ENCODE measurements at regions not wholly inside any gene's neighbourhood (a gene's known extent, or its start where the extent isn't known, plus 50 kb on each side); places are given as distances from the start of the nearest gene placed in this dataset.

DNA sequence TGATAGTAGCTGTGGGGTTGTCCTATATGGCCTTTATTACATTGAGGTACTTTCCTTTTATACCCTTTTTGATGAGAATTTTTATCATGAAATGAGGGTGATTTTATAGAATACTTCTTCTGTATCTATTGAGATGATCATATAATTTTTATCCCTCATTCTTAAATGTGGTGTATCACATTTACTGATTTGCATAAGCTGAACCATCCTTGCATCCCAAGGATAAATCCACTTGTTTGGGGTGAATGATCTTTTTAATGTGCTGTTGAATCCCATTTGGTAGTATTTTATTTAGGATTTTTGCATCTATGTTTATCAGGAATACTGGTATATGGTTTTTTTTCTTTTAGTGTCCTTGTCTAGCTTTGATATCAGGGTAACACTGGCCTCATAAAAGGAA is 84.5 kb upstream of the IL6 start:
- Histone ChIP-seq H3K27ac (no peak overlapping the region), H3K4me1 (no peaks in the 10 kb centered on the region), H3K4me3 (no peak overlapping the region), H3K9me3 (peaks cover 9 to 57% of the 10 kb centered on the region in 2 donors), H3K36me3 (no peaks in the 10 kb centered on the region), H3K27me3 (no peaks in the 10 kb centered on the region)
- TF ChIP-seq, protein P1, sequence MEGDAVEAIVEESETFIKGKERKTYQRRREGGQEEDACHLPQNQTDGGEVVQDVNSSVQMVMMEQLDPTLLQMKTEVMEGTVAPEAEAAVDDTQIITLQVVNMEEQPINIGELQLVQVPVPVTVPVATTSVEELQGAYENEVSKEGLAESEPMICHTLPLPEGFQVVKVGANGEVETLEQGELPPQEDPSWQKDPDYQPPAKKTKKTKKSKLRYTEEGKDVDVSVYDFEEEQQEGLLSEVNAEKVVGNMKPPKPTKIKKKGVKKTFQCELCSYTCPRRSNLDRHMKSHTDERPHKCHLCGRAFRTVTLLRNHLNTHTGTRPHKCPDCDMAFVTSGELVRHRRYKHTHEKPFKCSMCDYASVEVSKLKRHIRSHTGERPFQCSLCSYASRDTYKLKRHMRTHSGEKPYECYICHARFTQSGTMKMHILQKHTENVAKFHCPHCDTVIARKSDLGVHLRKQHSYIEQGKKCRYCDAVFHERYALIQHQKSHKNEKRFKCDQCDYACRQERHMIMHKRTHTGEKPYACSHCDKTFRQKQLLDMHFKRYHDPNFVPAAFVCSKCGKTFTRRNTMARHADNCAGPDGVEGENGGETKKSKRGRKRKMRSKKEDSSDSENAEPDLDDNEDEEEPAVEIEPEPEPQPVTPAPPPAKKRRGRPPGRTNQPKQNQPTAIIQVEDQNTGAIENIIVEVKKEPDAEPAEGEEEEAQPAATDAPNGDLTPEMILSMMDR (IDR thresholded peaks at IDR 0.05): no peak
- DNase-seq (ENCODE audit: low spot score in 2 of 2): no peak
- intact Hi-C loops (cut with DNase I): no loop called here

DNA sequence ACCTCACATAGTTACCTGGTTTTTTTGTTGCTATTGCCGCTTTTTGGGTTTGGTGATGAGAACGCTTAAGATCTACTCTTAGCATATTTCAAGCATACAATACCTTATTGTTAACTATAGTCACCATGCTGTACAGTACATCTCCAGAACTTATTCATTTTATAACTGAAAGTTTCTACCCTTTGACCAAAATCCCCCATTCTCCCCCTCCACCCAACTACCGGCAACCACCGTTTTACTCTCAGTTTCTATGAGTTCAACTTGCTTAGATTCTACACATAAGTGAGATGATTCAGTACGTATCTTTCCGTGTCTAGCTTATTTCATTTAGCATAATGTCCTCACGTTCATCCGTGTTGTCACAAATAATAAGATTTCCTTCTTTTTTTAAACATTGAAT is 86.7 kb upstream of the IL6 start:
- no peaks in the 10 kb centered on the region for H3K27me3 ChIP-seq
- H3K4me1 ChIP-seq: no peaks in the 10 kb centered on the region
- H3K4me3 ChIP-seq: no peak overlapping the region
- TF ChIP-seq, protein P1 (IDR thresholded peaks at IDR 0.05): no peak
- H3K27ac ChIP-seq: no peak overlapping the region
- intact Hi-C loops (cut with DNase I): no loop called here
- no peaks in the 10 kb centered on the region for H3K36me3 ChIP-seq
- DNase-seq (ENCODE audit: low spot score in 2 of 2): no peak
- H3K9me3 ChIP-seq: peaks cover 2 to 37% of the 10 kb centered on the region in 2 donors

DNA sequence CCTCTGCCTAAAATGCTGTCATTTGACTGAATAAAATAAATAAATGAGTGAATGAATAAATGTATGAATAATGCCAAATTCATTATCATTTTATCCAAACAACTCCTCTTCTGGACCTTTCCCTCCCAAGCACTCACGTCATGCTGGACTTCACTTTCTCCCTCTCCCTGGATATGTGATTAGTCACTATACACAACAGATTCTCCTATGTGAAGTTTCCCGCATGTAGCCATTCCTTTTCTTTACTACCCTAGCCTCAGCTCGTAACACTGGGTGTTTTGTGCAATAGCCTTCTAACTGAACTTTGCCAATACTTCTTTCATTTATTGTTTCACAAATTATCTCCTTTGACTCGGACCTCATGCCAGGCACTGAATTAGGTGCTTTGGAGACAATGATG is 87.6 kb upstream of the IL6 start:
- no peak overlapping the region for H3K27ac ChIP-seq
- H3K4me3 ChIP-seq: no peak overlapping the region
- TF ChIP-seq, protein P1 (IDR thresholded peaks at IDR 0.05): no peak
- intact Hi-C loops (cut with DNase I): no loop called here
- no peaks in the 10 kb centered on the region for H3K4me1 ChIP-seq
- H3K36me3 ChIP-seq: no peaks in the 10 kb centered on the region
- peaks cover 0 to 28% of the 10 kb centered on the region in 2 donors for H3K9me3 ChIP-seq
- H3K27me3 ChIP-seq: no peaks in the 10 kb centered on the region
- DNase-seq (ENCODE audit: low spot score in 2 of 2): no peak

DNA sequence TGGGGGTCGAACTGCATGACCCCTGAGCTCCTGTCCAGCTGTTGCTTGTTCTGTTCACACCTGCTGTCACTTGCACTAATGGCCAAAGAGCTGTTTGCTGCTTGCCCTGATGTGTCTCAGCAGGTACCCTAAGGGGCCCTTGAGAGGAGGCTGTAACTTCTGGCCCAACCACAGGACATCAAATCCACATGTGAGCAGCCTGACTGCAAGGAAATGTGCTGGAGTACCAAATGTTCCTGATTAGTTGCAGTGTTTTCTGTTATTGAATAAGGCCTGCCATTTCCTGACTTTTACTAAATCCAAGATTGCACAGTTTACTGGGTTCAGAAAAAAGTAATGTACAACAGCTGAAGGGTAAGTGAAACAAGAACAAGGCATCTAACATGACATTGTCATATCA is 91.7 kb upstream of the IL6 start:
- H3K4me1 ChIP-seq: peaks cover 0 to 20% of the 10 kb centered on the region in 2 donors
- H3K4me3 ChIP-seq: no peak overlapping the region
- no peak overlapping the region for H3K27ac ChIP-seq
- TF ChIP-seq, protein P1 (IDR thresholded peaks at IDR 0.05): no peak
- no peaks in the 10 kb centered on the region for H3K9me3 ChIP-seq
- DNase-seq (ENCODE audit: low spot score in 2 of 2): no peak
- intact Hi-C loops (cut with DNase I): no loop called here
- no peaks in the 10 kb centered on the region for H3K27me3 ChIP-seq
- no peaks in the 10 kb centered on the region for H3K36me3 ChIP-seq

DNA sequence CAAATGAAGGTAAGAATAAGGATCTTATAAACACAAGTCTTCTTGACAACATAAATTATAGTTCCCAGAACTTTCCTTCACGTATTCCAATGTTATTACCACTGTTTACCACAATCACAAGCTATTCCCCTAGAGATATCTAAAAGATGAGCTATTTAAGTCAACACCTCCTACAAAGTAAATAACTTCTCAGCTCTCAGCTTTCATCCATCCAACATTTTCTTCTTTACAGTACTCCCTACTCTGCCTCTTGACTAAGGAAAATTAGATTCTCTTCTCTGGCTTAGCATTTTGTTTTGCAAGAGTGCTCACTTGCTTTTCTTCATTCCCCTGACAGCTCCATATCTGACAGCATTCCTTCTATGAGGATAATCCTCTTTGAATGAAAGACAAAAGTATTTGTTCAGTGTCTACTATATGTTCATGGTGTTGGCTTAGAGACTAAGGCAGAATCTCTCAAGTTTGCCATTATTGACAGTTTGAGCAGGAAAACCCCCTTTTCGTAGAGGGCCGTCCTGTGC is 93.0 kb upstream of the IL6 start:
- DNase-seq (ENCODE audit: low spot score in 2 of 2): no peak
- Histone ChIP-seq H3K27ac (no peak overlapping the region), H3K27me3 (no peaks in the 10 kb centered on the region), H3K9me3 (no peaks in the 10 kb centered on the region), H3K4me1 (peaks cover 0 to 20% of the 10 kb centered on the region in 2 donors), H3K36me3 (no peaks in the 10 kb centered on the region), H3K4me3 (no peak overlapping the region)
- intact Hi-C loops (cut with DNase I): no loop called here
- TF ChIP-seq, protein P1 (IDR thresholded peaks at IDR 0.05): no peak
